ENCODE measurements at regions not wholly inside any gene's neighbourhood (a gene's known extent, or its start where the extent isn't known, plus 50 kb on each side); places are given as distances from the start of the nearest gene placed in this dataset.

- Mint-ChIP-seq H3K4me3 (no peak overlapping the region), H3K27me3 (ENCODE audit: insufficient read depth) (peaks cover 5% of the 10 kb centered on the region), H3K27ac (no peak overlapping the region), H3K4me1 (ENCODE audit: low read depth) (no peaks in the 10 kb centered on the region), H3K9me3 (no peaks in the 10 kb centered on the region; the same call in 1 of the 2 replicates), H3K36me3 (ENCODE audit: low read depth) (no peaks in the 10 kb centered on the region)
- TF ChIP-seq CTCF (IDR thresholded peaks at IDR 0.05), result peak; percentile 88
- DNase-seq, result peak; percentile 26
These were observed 271.9 kb upstream of the ADAMTS16 start for GRCh38 chr5:4868140-4868735.

- H3K36me3 Mint-ChIP-seq (ENCODE audit: low read depth), result no peaks in the 10 kb centered on the region
- no peaks in the 10 kb centered on the region for H3K4me1 Mint-ChIP-seq (ENCODE audit: low read depth)
- H3K27me3 Mint-ChIP-seq (ENCODE audit: insufficient read depth), result peaks cover 15% of the 10 kb centered on the region
- no peak overlapping the region for H3K4me3 Mint-ChIP-seq
- no peak for TF ChIP-seq CTCF (IDR thresholded peaks at IDR 0.05)
- DNase-seq, result no peak
- no peak overlapping the region for H3K27ac Mint-ChIP-seq
- no peaks in the 10 kb centered on the region for H3K9me3 Mint-ChIP-seq
These were observed 266.5 kb upstream of the ADAMTS16 start for GRCh38 chr5:4873652-4874051.

GRCh38 chr5:4874097-4874496 lies 266.0 kb upstream of the ADAMTS16 start:
- no peak for DNase-seq
- no peaks in the 10 kb centered on the region for H3K9me3 Mint-ChIP-seq
- no peaks in the 10 kb centered on the region for H3K4me1 Mint-ChIP-seq (ENCODE audit: low read depth)
- TF ChIP-seq CTCF (IDR thresholded peaks at IDR 0.05), result no peak
- no peak overlapping the region for H3K4me3 Mint-ChIP-seq
- H3K27me3 Mint-ChIP-seq (ENCODE audit: insufficient read depth), result peaks cover 15% of the 10 kb centered on the region
- no peaks in the 10 kb centered on the region for H3K36me3 Mint-ChIP-seq (ENCODE audit: low read depth)
- H3K27ac Mint-ChIP-seq, result no peak overlapping the region

GRCh38 chr5:4875942-4876341 lies 264.2 kb upstream of the ADAMTS16 start:
- H3K4me1 Mint-ChIP-seq (ENCODE audit: low read depth), result no peaks in the 10 kb centered on the region
- no peaks in the 10 kb centered on the region for H3K36me3 Mint-ChIP-seq (ENCODE audit: low read depth)
- H3K27me3 Mint-ChIP-seq (ENCODE audit: insufficient read depth), result peaks cover 13% of the 10 kb centered on the region
- no peaks in the 10 kb centered on the region for H3K9me3 Mint-ChIP-seq
- H3K27ac Mint-ChIP-seq, result no peak overlapping the region
- TF ChIP-seq CTCF (IDR thresholded peaks at IDR 0.05), result no peak
- H3K4me3 Mint-ChIP-seq, result no peak overlapping the region
- DNase-seq, result no peak

GRCh38 chr5:4876804-4877203 lies 263.3 kb upstream of the ADAMTS16 start:
- H3K9me3 Mint-ChIP-seq, result no peaks in the 10 kb centered on the region
- H3K36me3 Mint-ChIP-seq (ENCODE audit: low read depth), result no peaks in the 10 kb centered on the region
- DNase-seq, result no peak

More at GRCh38 chr5:4876804-4877203, 263.3 kb upstream of the ADAMTS16 start:
- no peak for TF ChIP-seq CTCF (IDR thresholded peaks at IDR 0.05)
- H3K27me3 Mint-ChIP-seq (ENCODE audit: insufficient read depth), result peaks cover 13% of the 10 kb centered on the region
- no peak overlapping the region for H3K27ac Mint-ChIP-seq
- no peak overlapping the region for H3K4me3 Mint-ChIP-seq
- no peaks in the 10 kb centered on the region for H3K4me1 Mint-ChIP-seq (ENCODE audit: low read depth)
